H1 (cell line): ENCODE measurements at regions not wholly inside any gene's neighbourhood (a gene's known extent, or its start where the extent isn't known, plus 50 kb on each side); places are given as distances from the start of the nearest gene placed in this dataset.

Experiments
- CEBPB ChIP-seq: IDR thresholded peaks from 2 replicates; pipeline ENCODE4 v1.6.1; 2012; ENCODE audit warnings: low read depth, low read length
- CREB1 ChIP-seq: IDR thresholded peaks from 2 replicates; pipeline ENCODE4 v1.6.1; 2012; ENCODE audit warnings: inconsistent platforms
- HDAC2 ChIP-seq, 2 experiments: fragments of 300-600 bp in 1 of 2; sonication (generic) in 1 of 2; IDR thresholded peaks; 2 replicates each; pipeline ENCODE4 v1.6.1; 2011 to 2012; ENCODE audit warnings: low read depth in 2 of 2, low read length in 2 of 2, mild to moderate bottlenecking in 2 of 2, moderate library complexity in 2 of 2, borderline replicate concordance in 1 of 2, inconsistent platforms in 1 of 2
- NRF1 ChIP-seq: IDR thresholded peaks from 2 replicates; pipeline ENCODE4 v1.6.1; 2011; ENCODE audit warnings: mild to moderate bottlenecking, low read depth, low read length, improper control_type of control experiment
- RBBP5 ChIP-seq: IDR thresholded peaks from 2 replicates; pipeline ENCODE4 v1.7.1; 2012; ENCODE audit warnings: low read depth, mild to moderate bottlenecking, inconsistent platforms, low read length, moderate library complexity, borderline replicate concordance
- TAF1 ChIP-seq: IDR thresholded peaks from 2 replicates; pipeline ENCODE4 v1.6.1; 2011; ENCODE audit warnings: mild to moderate bottlenecking, low read depth, low read length
- ZNF274 ChIP-seq: IDR thresholded peaks from 2 replicates; pipeline ENCODE4 v1.7.0; 2012; ENCODE audit warnings: low read length, borderline replicate concordance; ENCODE audit errors: extremely low read depth

DNA sequence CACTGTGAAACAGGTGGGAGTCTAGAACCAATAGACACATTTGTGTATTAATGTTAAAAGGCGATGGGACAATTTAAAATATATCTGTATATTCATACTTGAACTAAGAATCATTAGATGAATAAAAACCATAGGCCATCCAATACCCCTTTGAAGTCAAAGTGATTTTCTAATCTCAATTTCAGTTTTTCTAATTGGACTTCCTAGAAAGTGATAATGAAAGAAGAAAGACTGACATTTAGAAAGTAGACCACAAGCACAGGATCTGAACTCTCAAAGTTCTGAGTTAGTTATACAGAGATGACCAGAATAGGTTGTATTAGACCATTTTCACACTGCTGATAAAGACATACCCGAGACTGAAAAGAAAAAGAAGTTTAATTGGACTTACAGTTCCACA lies 412.8 kb upstream of the PIK3R1 start (continued):
- TF ChIP-seq RBBP5 (no peak), TAF1 (no peak), NRF1 (no peak), CREB1 (no peak), ZNF274 (no peak), CEBPB (no peak), HDAC2 (IDR thresholded peaks at IDR 0.05; ENCODE audit: borderline replicate concordance in 1 of 2, low read depth in 2 of 2, low read length in 2 of 2) (no peak)
